ENCODE measurements at regions not wholly inside any gene's neighbourhood (a gene's known extent, or its start where the extent isn't known, plus 50 kb on each side); places are given as distances from the start of the nearest gene placed in this dataset.

- TF ChIP-seq CTCF (IDR thresholded peaks at IDR 0.05; ENCODE audit: insufficient read depth, low read length, poor library complexity, severe bottlenecking) = no peak
- TF ChIP-seq EZH2phosphoT487 (conservative IDR thresholded peaks at IDR 0.05; ENCODE audit: low read length) = no peak
Measured at GRCh38 chr6:104596091-104596490, 263.6 kb downstream of the HACE1 start.
